ENCODE measurements at regions not wholly inside any gene's neighbourhood (a gene's known extent, or its start where the extent isn't known, plus 50 kb on each side); places are given as distances from the start of the nearest gene placed in this dataset.
"Not testable (repeated sequence)": the region's sequence is repeated elsewhere in the genome, so short reads cannot be mapped to it uniquely, and the experiment has no call there.

DNA sequence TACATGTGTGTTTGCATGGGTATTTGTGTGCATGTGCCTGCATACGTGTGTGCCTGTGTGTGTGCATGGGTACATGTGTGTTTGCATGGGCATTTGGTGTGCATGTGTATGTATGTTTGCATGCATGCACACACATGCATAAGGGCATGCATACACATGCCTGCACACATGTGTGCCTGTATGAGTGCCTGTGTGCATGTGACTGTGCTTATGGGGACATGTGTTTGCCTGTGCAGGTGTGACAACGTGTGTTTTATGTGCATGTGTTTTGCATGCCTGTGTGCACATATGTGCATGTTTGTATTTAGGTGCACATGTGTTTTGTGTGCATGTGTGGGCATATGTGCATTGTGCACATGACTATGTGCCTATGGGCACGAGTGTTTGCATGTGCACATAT, 165.7 kb downstream of the ERMARD start:
- DNase-seq = no peak

DNA sequence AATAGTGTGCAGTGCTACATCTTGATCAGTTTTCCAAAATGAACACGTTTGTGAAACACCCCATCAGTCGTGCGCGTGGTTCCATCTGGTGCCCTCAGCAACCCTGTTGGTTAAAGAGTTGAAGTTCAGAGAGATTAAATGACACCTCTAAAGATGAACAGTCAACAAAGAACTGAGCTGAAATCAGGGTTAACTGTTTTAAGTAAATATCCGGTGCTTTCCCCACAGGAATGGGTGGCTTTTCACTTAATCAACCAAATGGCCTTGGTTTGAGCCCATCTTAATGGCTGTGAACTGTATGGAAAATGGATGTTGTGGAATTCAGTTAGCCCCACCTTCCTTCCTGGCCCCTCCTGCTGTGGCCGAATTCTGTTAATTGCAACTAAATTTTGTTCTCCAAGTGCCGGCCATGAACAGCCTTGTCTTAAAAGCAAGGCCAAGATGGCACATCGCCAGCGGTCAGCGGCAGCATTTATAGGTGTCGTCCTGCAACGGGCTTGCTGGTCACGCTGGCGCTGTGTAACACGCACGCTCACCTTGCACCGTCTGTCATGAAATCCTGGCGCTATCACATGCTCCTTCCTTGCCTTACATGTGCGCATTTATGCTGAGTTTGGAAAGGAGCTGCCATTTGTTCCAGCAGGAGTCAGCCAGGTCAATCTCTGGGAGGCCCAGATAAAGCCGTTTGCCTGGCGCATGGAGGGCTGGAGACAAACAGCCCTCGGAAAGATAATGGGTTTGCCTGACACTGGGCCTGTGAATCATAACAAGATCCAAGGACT, 164.5 kb downstream of the ERMARD start:
- DNase-seq = no peak

DNA sequence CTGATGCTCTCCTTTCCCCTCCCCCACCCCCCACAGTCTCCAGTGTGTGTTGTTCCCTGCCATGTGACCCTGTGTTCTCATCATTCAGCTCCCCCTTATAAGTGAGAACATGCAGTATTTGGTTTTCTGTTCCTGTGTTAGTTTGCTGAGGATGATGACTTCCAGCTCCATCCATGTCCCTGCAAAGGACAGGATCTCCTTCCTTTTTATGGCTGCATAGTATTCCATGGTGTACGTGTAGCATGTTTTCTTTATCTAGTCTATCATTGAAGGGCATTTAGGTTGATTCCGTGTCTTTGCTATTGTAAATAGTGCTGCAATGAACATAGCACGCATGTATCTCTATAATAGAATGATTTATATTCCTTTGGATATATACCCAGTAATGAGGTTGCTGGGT, 162.3 kb downstream of the ERMARD start:
- DNase-seq = not testable (repeated sequence)

DNA sequence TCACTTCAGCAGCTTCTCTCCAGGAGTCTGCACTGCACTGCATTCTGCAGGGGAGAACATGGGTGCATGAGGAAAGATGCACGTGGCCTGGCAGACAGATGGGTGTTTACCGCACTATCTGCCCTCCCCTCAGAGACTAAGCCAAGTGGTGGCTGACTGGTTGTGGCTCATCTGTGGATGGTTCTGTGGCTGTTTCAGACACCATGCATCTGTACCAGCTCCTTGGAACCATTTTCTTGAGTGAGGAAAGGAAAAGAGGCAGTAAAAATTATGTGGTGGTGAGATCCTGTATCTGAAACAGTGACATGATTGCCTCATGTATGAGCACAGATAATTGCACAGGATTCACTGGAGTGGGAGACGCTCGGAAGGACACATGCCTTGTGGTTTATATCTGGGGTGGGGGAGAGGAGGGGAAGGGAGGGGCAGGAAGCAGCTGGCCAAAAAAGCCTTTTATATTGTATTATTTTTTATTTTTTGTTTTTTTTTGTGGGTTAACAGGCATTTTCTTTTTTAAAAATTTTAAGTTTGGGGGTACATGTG, 161.7 kb downstream of the ERMARD start:
- no peak for DNase-seq

DNA sequence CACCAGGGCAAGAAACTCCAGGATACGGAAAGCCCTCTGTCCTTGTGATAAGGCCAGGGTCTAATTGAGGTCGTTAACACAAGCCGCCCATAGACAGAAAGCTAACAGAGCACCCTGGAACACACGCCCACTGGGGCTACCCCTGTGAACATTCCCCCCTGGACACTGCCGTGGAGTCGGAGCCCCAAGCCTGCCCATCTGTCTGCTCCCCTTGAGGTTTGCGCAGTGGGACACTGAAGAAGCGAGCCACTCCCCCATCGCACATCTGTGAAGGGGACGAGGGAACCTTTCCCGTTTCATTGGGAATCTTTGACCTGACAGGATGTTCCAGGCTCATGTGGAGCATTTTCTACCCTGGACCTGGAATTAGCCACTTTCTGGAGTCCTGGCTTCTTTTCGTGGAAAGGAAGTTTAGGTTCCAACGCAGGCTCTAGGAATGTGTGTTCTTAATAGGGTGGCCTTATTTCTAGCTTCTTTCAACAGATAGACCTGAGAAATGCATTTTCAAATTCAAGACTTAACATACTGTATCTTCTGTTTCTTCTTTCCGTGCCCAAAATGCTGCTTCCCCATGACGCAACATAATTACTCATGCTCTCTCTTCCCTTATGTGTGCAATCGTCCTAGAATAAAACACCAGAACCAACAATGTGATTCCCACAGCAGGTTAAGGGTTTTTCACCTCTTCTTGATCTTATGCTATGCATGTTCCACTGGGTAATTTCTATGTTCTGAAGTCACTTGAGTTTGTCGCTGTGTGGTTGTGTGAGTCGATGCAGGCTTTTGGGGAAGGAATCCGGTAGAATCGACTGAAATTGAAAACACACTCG, 161.1 kb downstream of the ERMARD start:
- no peak for DNase-seq

DNA sequence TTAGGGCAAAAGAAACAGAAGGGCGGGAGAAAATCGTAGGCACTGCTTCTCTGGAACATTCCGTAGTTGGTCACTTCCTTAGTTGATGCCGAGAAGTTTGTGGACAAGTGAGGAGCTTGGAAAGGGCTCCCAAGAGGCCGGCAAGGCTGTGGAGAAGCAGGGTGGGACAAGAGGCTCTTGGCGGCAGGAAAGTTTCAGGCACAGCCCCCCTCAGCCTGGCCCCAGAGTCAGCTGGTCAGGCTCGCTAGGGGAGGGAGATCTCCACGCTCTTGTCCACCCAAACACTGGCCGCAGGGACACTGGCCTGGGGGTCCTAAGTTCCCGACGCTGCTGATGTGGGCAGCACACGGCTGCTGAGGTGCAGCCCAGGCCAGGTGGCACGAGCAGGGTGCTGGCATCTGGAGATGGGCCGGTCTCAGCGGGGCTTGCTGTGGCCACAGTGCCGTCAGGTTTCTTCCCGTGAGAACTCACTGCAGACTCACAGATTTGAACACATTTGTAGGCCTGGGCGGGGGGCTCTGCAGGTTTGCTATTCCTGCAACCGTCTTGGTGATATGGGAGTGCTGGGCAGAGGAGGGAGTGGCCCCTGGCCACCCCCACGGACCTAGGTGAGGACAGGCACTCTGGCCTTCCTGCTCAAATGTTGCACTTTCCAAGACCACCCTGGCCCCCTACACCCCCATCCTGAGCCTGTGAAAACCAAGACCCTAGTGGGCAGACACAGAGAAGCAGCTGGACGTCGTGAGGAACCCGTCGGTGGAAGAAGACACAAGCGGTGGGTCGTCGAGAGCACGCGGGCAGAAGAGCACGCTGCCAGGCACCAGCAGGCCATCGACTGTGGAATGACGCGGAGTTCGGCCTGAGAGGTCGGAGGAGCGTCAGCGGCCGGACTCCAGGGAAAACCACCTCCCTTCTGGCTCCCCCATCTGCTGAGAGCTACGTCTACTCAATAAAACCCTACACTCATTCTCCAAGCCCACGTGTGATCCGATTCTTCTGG, 160.1 kb downstream of the ERMARD start:
- DNase-seq = no peak

DNA sequence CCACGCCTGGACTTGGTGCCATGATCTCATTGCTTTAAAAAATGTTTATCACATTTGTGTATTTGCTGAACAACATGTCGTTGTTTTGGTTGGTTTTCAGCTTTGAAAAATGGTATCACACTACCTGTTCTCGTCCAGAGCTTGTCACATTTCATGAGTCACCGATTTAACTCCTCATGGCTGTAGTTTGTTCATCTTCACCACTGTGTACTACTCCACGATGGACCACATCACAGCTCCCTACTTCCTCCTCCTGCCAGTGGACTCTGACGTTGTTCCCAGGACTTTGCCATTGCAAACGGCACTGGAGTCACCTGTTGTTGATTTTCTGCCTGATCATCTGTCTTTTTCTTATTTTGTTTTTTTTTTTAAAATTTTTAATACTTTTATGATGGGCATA, 157.7 kb downstream of the ERMARD start:
- no peak for DNase-seq

DNA sequence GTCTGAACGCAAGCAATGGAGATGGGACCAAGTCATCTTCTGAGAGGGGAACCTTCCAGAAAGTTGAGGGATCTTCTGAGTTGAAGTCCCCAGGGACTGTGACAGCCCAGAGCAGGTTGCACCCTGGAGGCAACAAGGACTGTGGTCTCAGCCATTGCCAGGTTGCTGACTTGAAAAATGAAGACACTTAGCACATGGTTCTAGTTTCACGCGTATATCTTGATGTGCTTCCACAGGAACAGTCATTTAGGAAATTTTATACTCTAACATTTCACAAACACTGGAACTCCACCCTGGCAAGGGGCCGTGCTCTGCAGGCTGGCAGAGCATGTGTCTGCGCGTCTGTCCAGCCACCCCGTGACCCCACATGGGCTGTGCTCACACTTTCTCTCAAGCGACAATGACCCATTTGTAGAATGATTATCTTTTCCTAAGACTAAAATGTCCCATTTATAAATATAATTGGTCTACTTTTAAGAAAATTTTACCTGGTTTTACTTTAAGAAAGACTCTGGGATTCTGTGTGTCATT, 157.0 kb downstream of the ERMARD start:
- no peak for DNase-seq

DNA sequence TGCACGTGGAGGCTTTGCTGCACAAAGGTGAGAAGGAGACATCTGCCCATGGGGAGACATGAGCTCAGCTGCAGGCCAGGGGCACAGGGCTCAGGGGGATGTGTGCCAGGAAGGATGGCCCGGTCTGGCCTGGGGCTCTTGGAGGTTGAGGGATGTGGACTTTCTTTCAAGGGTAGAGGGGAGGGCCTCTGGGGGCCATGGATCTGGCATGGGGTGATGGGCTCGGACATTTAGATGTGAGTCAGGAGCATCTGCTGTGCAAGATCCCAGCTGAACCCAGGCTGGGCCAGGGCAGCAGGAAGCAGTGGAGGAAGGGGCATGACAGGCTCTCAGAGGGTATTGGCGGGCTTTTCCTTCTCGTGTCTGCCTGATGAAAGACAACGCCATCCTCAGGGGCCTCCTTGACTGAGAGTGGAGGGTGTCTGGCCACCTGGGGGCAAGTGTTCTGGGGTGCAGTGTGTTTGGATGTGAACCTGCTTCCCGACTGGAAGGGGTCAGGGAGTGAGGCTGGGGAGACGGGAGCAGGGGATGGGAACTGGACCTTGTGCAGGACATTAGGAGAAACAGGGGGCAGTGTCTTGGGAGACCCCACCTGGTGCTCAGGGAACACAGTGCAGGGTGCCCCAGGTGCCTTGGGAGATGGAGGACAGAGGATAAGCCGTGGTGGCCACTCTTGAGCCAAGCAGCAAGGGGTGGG, 156.1 kb downstream of the ERMARD start:
- DNase-seq = no peak

DNA sequence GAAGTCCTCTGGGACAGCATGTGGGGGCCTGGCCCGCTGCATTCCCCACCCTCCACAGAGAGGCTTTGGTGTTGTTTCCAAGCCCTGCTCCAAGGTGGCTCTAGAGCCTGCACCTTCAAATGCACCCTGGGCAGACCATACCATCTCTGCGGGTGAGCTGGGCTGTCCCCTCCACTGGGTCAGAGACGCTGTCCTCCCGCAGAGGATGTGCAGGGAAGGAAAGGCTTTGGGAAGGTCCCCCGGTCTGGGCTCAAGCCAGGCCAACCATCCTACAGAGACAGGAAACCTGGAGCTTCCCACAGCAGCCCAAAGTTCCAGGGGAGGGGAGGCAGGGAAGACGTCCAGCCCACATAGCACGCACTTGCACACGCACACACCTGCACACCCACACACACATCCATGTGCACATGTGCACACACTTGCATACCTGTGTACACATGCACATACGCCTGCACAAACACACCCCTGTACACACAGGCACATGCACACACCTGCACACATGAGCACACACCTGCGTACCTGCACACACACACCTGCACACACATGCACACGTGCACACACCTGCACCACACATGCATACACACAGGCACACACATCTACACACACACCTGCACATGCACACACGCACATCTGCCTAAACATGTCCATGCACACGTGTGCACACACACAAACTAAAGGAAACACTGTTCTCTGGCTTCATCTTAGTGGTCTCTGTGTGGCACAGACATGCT, 155.4 kb downstream of the ERMARD start:
- DNase-seq = no peak

DNA sequence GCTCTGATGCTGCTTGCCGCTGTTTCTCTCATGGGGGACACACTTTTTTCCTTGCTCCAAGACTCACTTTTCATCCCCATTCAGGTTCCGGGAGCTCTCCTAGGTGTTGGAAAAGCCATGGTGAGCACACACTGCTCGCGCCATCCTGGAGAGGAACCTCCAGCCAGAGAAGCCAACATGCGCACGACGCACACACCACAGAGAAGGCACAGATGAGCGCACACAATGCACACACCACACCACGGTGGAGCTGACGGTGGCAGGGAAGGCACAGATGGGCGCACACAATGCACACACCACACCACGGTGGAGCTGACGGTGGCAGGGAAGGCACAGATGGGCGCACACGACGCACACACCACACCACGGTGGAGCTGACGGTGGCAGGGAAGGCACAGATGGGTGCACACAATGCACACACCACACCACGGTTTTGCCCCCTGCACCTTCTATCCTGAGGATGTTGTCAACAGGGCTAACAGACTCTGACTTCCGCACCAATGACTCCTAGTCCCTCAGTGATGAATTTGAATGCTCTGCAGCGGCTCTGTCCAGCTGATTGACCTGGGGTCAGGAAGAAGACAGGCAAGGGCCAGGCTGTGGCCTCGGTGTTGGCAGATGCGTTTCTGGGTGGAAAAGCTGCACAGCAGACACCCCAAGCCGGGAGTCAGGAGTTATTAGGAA, 154.7 kb downstream of the ERMARD start:
- no peak for DNase-seq

DNA sequence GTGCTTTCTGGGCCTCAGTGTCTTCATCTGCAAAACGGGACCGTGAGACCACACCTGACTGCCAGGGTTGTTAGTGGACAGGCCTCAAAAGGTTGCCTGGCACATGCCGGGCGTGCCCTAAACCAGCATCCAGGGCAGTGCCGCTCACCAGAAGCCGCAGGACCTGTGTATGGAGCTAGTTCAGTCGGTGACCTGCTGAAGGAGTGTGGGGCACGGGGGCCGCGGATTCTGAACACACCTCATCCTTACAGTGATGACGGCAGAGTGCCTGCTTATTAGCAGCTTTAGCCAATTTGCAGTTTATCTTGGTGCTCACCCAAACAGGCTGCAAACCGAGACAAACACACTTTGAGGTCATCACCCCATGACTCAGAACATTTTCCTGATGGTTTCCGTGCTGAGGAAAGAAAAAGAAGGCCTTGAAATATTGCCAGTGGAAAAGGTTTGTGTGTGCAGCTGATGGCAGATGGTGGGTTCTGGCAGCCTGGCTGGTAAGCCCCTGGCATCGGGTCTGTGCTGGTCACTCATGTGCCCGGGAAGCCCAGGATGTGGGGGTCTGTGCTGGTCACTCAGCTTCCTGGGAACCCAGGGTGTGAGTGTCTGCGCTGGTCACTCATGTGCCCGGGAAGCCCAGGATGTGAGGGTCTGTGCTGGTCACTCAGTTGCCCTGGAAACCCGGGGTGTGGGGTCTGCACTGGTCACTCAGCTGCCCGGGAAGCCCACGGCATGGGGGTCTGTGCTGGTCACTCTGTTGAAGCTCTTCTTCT, 153.8 kb downstream of the ERMARD start:
- no peak for DNase-seq

DNA sequence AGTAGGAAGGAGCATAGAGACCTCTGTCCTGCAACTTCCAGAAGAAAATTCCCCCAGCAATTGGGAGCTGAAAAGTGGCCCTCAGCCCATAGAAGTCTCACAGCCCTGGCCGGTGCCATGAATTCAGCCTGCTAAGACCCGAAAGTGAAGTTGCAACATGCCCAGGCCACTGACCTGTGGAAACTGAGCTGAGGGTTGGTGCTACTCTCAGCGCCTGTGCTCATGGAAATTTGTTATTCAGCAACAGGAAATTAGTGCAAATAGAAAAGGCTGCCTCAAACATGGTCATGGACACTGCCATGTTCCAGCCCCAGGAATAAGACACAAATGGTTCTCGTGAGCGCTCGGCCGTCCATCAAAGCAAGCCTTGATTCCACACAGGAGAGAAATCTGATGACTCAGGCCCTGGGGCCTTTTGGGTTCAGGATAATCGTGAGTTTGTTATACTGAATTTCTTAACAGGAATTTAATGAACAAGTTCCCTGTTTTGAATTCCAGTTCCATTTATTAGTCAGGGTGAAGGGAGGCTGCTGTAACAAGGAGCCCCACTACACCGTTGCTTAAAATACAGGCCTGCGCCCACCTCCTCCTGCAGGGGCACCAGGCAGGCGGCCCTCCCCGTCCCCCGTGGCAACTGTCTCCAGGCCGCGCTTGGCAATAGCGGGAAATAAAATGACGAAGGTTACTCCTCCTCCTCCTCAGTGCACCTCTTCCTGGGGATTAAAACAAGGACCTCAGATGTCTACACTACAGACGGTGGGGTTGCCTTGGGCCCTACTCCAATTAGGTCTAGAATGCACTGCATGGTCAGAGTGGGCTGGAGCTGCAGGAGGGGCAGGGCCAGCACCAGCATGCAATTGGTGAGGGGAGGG, 152.9 kb downstream of the ERMARD start:
- DNase-seq = no peak

DNA sequence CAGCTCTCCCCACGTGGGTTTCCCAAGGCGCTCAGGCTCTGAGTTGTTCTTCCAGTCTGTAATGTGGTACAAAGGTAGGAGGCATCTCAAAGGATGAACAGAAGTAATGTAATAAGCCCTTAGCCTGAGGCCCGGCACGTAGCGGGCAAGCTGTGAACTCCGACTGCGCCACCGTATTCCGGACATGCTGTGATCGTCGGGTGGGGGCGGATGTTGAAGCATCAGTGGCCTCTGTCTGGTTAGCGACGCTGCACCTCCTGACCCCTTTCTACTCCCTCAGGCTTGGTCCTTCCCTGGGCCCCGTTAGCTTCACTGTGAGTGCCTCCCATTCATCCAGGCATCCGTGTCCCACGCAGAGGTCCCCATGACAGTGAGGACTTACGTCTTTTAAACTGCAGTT, 151.7 kb downstream of the ERMARD start:
- DNase-seq = no peak

DNA sequence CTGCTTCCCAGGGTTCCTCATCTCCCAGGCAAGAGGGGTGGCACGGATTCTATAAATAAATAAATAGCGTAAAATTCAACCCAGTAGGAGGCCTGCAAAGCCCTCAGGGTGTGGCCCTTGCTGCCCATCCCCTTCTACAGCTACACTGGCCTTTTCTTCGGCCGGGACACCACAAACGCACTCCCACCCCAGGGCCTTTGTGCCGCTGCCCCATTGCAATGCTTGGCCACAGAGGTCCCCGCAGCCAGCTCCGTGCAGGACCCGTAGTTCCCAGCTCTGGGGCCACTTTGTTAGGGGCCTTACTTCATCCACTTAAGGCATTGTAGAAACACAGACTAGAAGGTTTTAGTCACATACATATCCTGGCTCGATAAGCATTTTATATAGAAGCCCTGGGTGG, 151.2 kb downstream of the ERMARD start:
- no peak for DNase-seq

DNA sequence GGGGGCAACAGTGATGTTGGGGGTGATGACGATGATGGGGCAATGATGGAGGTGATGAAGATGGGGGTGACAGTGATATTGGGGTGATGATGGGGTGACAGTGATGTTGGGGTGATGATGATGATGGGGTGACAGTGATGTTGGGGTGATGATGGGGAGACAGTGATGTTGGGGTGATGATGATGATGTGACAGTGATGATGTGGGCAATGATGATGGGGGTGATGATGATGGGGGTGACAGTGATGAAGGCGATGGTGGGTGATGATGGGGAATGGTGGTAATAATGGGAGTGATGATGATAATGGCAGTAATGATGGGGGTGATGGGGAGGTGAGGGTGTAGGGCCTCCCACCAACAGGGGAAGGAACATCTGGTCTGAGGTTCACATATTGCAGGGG, 150.6 kb downstream of the ERMARD start:
- no peak for DNase-seq

DNA sequence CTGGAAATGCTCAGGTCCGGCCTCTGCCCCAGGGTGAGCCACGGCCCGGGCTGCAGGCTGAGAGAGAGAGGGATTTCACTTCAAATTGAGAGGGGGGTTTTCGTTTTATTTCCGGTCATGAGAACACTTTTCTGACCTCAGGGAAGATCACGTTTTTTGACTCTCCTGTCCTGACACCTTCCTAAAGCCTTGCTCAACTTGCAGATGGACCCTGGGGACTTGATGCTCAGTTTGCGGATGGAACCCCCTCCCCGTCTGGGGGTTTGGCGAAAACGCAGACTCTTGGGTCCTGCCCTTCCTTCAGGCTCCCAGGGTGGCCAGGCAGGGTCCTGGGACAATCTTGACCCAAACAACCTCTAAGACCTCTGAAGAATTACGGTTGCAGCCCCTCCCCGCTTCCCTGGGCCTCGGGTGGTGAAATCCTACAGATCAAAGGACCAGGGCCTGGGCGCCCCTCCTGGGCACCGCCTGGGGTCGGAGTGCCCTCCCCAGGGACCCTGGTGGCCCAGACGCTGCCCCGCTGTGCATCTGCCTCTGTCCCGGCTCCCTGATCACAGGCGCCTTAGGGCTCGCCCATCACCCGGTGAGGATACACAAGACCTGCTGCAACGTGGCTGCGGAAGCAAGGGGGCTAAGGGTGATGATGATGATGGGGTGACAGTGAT, 148.2 kb downstream of the ERMARD start:
- no peak for DNase-seq
